ENCODE measurements at regions not wholly inside any gene's neighbourhood (a gene's known extent, or its start where the extent isn't known, plus 50 kb on each side); places are given as distances from the start of the nearest gene placed in this dataset.

DNA sequence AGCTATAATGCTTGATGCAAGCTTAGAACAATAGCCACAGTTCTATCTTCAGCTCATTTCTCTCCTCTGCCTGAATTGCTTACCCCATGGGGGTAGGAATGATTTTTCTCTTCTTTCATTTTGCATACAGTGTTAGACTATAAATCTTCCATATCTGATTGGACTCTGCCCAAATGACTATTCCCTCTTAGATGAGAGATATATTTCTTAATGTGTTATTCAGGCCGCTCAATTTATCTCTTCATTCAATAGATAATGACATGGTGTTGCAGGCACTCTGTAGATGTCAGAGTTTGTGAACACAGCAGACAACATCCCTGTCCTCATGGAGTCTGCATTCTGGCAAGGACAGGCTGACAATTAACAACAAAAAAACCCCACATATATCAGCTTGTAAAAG is 443.7 kb upstream of the CELF4 start:
- H3K4me1 ChIP-seq (ENCODE audit: insufficient read depth, low read length) = peaks cover 2% of the 10 kb centered on the region; the same call in 1 of the 2 replicates
- H3K9ac ChIP-seq (ENCODE audit: low read depth, low read length) = no peak overlapping the region
- no peaks in the 10 kb centered on the region for H3K36me3 ChIP-seq (ENCODE audit: insufficient read depth, low read length)
- H3K9me3 ChIP-seq (ENCODE audit: insufficient read depth, low read depth, low read length) = no peaks in the 10 kb centered on the region
- 100% methylated on average over 1 of the region's 1 CpG for WGBS
- no peaks in the 10 kb centered on the region for H3K27me3 ChIP-seq (ENCODE audit: insufficient read depth, low read length)
- no peak overlapping the region for H3K27ac ChIP-seq (ENCODE audit: low read depth, low read length)
- no peak overlapping the region for H3K4me3 ChIP-seq (ENCODE audit: low read length)

DNA sequence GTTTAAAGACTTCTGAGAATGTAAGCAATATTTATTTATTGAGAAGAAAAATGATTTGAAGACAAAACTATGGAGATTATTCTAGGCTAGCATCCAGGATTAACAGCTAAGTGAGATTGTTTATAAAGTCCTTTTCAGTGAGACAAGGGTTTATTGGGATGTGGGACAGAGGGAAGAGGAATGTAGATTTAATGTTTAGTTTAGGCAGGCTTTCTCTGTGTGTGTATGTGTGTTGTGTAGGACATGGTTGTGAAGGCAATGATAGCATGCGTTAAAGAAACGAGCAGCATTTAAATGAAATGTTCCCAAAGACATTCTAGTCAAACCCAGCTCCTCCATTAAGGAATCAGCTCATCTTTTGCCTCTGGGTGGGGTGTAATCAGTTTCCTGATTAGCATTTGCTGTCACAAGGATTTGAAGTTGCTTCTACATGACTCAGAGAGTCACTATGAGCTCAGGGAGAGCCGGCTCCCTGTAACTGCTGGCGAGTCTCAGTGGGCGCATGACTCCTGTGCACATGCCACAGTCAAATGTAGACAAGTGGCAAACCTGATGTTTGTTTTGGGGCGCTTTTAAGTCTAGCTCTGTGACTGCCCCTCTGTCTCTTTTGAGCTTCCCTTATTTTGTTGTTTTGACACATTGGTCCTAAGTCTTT is 442.2 kb upstream of the CELF4 start:
- Histone ChIP-seq H3K9ac (ENCODE audit: low read depth, low read length) (no peak overlapping the region), H3K36me3 (ENCODE audit: insufficient read depth, low read length) (no peaks in the 10 kb centered on the region), H3K9me3 (ENCODE audit: insufficient read depth, low read depth, low read length) (no peaks in the 10 kb centered on the region), H3K4me1 (ENCODE audit: insufficient read depth, low read length) (peaks cover 2% of the 10 kb centered on the region; the same call in 1 of the 2 replicates), H3K4me3 (ENCODE audit: low read length) (no peak overlapping the region), H3K27me3 (ENCODE audit: insufficient read depth, low read length) (no peaks in the 10 kb centered on the region), H3K27ac (ENCODE audit: low read depth, low read length) (no peak overlapping the region)
- WGBS = 70% methylated on average over 6 of the region's 6 CpGs

DNA sequence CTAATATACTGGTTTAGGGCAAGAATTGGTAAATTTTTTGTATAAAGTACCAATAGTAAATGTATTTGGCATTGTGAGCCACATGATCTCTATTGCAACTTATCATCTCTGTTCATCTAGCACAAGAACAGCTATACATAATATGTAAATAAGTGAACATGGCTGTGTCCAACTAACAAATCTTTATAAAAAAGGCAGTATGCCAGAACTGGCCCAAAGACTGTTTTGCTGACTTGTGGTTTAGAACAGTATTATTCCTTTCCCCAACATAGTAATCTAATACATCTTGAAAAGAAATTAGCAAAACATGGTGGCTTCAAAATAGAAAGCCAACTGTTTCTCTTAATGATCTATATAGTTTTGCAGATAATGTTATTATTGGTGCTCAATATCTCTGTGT is 441.4 kb upstream of the CELF4 start:
- H3K4me3 ChIP-seq (ENCODE audit: low read length) = no peak overlapping the region
- peaks cover 2% of the 10 kb centered on the region; the same call in 1 of the 2 replicates for H3K4me1 ChIP-seq (ENCODE audit: insufficient read depth, low read length)
- H3K27ac ChIP-seq (ENCODE audit: low read depth, low read length) = no peak overlapping the region
- no peaks in the 10 kb centered on the region for H3K9me3 ChIP-seq (ENCODE audit: insufficient read depth, low read depth, low read length)
- H3K27me3 ChIP-seq (ENCODE audit: insufficient read depth, low read length) = no peaks in the 10 kb centered on the region
- H3K9ac ChIP-seq (ENCODE audit: low read depth, low read length) = no peak overlapping the region
- H3K36me3 ChIP-seq (ENCODE audit: insufficient read depth, low read length) = no peaks in the 10 kb centered on the region

- 99% methylated on average over 2 of the region's 2 CpGs for WGBS
- Histone ChIP-seq H3K9ac (ENCODE audit: low read depth, low read length) (no peak overlapping the region), H3K36me3 (ENCODE audit: insufficient read depth, low read length) (no peaks in the 10 kb centered on the region), H3K9me3 (ENCODE audit: insufficient read depth, low read depth, low read length) (no peaks in the 10 kb centered on the region), H3K27me3 (ENCODE audit: insufficient read depth, low read length) (no peaks in the 10 kb centered on the region), H3K27ac (ENCODE audit: low read depth, low read length) (no peak overlapping the region), H3K4me3 (ENCODE audit: low read length) (no peak overlapping the region), H3K4me1 (ENCODE audit: insufficient read depth, low read length) (peaks cover 2% of the 10 kb centered on the region; the same call in 1 of the 2 replicates)
These were observed 440.9 kb upstream of the CELF4 start for GRCh38 chr18:38006541-38006940.

- H3K27me3 ChIP-seq (ENCODE audit: insufficient read depth, low read length) = no peaks in the 10 kb centered on the region
- H3K9ac ChIP-seq (ENCODE audit: low read depth, low read length) = no peak overlapping the region
- H3K36me3 ChIP-seq (ENCODE audit: insufficient read depth, low read length) = no peaks in the 10 kb centered on the region
- no peaks in the 10 kb centered on the region for H3K9me3 ChIP-seq (ENCODE audit: insufficient read depth, low read depth, low read length)
- H3K4me1 ChIP-seq (ENCODE audit: insufficient read depth, low read length) = 0 out of 2 replicates have a peak, but pooled peaks cover 8% of the 10 kb centered on the region
- H3K4me3 ChIP-seq (ENCODE audit: low read length) = no peak overlapping the region
- H3K27ac ChIP-seq (ENCODE audit: low read depth, low read length) = no peak overlapping the region
- 100% methylated on average over 1 of the region's 1 CpG for WGBS
These were observed 432.1 kb upstream of the CELF4 start for GRCh38 chr18:37997695-37998094.

DNA sequence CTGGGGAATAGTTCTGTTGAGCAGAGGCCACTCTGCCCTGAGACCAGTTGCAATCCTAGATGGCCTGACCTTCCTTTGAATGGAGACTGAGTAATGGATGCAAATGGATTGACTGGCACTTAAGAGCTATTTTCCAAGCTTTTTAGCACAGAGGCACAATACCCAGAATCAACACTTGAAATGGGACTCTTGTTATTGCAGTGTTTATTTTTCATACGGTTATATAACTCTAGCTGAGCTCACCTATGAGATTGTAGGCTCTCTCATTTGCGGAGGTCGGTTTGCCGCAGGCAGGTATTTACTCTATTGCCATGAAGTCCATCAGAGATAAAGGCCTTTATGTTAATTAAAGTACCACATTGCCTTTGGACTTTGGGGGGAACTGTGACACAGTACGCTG is 422.3 kb upstream of the CELF4 start:
- Histone ChIP-seq H3K4me3 (ENCODE audit: low read length) (no peak overlapping the region), H3K27ac (ENCODE audit: low read depth, low read length) (no peak overlapping the region), H3K9me3 (ENCODE audit: insufficient read depth, low read depth, low read length) (no peaks in the 10 kb centered on the region), H3K4me1 (ENCODE audit: insufficient read depth, low read length) (peaks cover 14% of the 10 kb centered on the region), H3K27me3 (ENCODE audit: insufficient read depth, low read length) (no peaks in the 10 kb centered on the region), H3K9ac (ENCODE audit: low read depth, low read length) (no peak overlapping the region), H3K36me3 (ENCODE audit: insufficient read depth, low read length) (no peaks in the 10 kb centered on the region)
- WGBS = 96% methylated on average over 5 of the region's 5 CpGs

DNA sequence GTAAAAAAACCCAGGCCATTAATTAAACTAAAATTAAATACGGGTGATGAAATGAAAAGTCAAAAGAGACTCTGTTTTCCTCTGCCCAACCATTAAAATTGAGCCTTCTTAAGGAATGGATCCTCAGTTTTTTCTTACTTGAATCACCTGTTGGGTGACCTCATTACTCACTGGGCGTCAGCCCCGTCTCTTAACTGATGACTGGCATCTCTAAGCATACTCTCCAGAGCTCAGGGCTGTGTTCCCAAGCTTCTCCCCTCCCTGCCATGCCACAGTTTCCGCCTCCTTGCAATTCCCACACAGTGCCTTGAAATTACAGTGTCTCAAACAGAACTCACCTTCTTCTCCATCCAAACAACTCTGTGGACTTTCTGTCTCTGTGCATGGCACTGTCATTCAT is 421.1 kb upstream of the CELF4 start:
- WGBS = 84% methylated on average over 4 of the region's 4 CpGs
- Histone ChIP-seq H3K9ac (ENCODE audit: low read depth, low read length) (no peak overlapping the region), H3K9me3 (ENCODE audit: insufficient read depth, low read depth, low read length) (no peaks in the 10 kb centered on the region), H3K4me1 (ENCODE audit: insufficient read depth, low read length) (peaks cover 14% of the 10 kb centered on the region), H3K36me3 (ENCODE audit: insufficient read depth, low read length) (no peaks in the 10 kb centered on the region), H3K27ac (ENCODE audit: low read depth, low read length) (no peak overlapping the region), H3K4me3 (ENCODE audit: low read length) (no peak overlapping the region), H3K27me3 (ENCODE audit: insufficient read depth, low read length) (no peaks in the 10 kb centered on the region)

- peaks cover 14% of the 10 kb centered on the region for H3K4me1 ChIP-seq (ENCODE audit: insufficient read depth, low read length)
- WGBS = 10% methylated on average over 4 of the region's 5 CpGs
These were observed 419.5 kb upstream of the CELF4 start for GRCh38 chr18:37985126-37985525.

DNA sequence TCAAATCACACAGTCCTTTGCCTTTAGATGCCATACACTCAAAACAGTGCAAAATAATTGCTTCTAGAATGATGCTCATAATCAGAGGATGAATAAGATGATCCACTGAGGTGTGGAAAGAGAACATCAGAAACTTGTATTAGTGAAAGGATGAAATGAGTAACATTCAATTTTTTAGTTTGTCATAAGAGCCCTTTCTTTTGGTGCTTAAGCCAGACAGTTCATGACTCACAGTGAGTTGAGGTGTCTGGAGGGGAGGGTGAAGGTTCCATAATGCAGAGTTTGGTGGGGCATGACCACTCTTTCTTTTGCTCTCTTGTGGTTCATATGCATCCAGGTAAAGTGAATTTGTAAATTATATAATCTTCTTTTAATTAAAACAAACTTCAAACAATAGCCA is 415.0 kb upstream of the CELF4 start:
- H3K27me3 ChIP-seq (ENCODE audit: insufficient read depth, low read length) = no peaks in the 10 kb centered on the region
- no peak overlapping the region for H3K9ac ChIP-seq (ENCODE audit: low read depth, low read length)
- H3K27ac ChIP-seq (ENCODE audit: low read depth, low read length) = no peak overlapping the region
- H3K4me1 ChIP-seq (ENCODE audit: insufficient read depth, low read length) = peaks cover 10% of the 10 kb centered on the region
- H3K36me3 ChIP-seq (ENCODE audit: insufficient read depth, low read length) = no peaks in the 10 kb centered on the region
- no peaks in the 10 kb centered on the region for H3K9me3 ChIP-seq (ENCODE audit: insufficient read depth, low read depth, low read length)
- no peak overlapping the region for H3K4me3 ChIP-seq (ENCODE audit: low read length)

More at GRCh38 chr18:37985126-37985525, 419.5 kb upstream of the CELF4 start:
- Histone ChIP-seq H3K27ac (ENCODE audit: low read depth, low read length) (no peak overlapping the region), H3K36me3 (ENCODE audit: insufficient read depth, low read length) (no peaks in the 10 kb centered on the region), H3K9me3 (ENCODE audit: insufficient read depth, low read depth, low read length) (no peaks in the 10 kb centered on the region), H3K4me3 (ENCODE audit: low read length) (no peak overlapping the region), H3K9ac (ENCODE audit: low read depth, low read length) (no peak overlapping the region), H3K27me3 (ENCODE audit: insufficient read depth, low read length) (no peaks in the 10 kb centered on the region)

GRCh38 chr18:37975446-37975845 is 409.8 kb upstream of the CELF4 start:
- no peak overlapping the region for H3K27ac ChIP-seq (ENCODE audit: low read depth, low read length)
- H3K4me1 ChIP-seq (ENCODE audit: insufficient read depth, low read length) = no peaks in the 10 kb centered on the region
- WGBS = 88% methylated on average over 1 of the region's 1 CpG
- peaks cover 11% of the 10 kb centered on the region; the same call in 1 of the 2 replicates for H3K9me3 ChIP-seq (ENCODE audit: insufficient read depth, low read depth, low read length)
- no peak overlapping the region for H3K9ac ChIP-seq (ENCODE audit: low read depth, low read length)
- H3K27me3 ChIP-seq (ENCODE audit: insufficient read depth, low read length) = no peaks in the 10 kb centered on the region
- no peaks in the 10 kb centered on the region for H3K36me3 ChIP-seq (ENCODE audit: insufficient read depth, low read length)
- H3K4me3 ChIP-seq (ENCODE audit: low read length) = no peak overlapping the region

GRCh38 chr18:37967261-37967660 is 401.7 kb upstream of the CELF4 start:
- no CpG with 5 or more reads among the region's 1 CpG for WGBS
- Histone ChIP-seq H3K4me3 (ENCODE audit: low read length) (no peak overlapping the region), H3K9ac (ENCODE audit: low read depth, low read length) (no peak overlapping the region), H3K9me3 (ENCODE audit: insufficient read depth, low read depth, low read length) (no peaks in the 10 kb centered on the region), H3K27me3 (ENCODE audit: insufficient read depth, low read length) (no peaks in the 10 kb centered on the region), H3K4me1 (ENCODE audit: insufficient read depth, low read length) (no peaks in the 10 kb centered on the region), H3K36me3 (ENCODE audit: insufficient read depth, low read length) (no peaks in the 10 kb centered on the region), H3K27ac (ENCODE audit: low read depth, low read length) (no peak overlapping the region)

GRCh38 chr18:37965572-37965970 is 400.0 kb upstream of the CELF4 start:
- Histone ChIP-seq H3K9me3 (ENCODE audit: insufficient read depth, low read depth, low read length) (0 out of 2 replicates have a peak, but pooled peaks cover 2% of the 10 kb centered on the region), H3K4me3 (ENCODE audit: low read length) (no peak overlapping the region), H3K27ac (ENCODE audit: low read depth, low read length) (no peak overlapping the region), H3K27me3 (ENCODE audit: insufficient read depth, low read length) (no peaks in the 10 kb centered on the region), H3K4me1 (ENCODE audit: insufficient read depth, low read length) (no peaks in the 10 kb centered on the region), H3K9ac (ENCODE audit: low read depth, low read length) (no peak overlapping the region), H3K36me3 (ENCODE audit: insufficient read depth, low read length) (no peaks in the 10 kb centered on the region)
- 85% methylated on average over 1 of the region's 1 CpG for WGBS
